Tibial nerve (tissue), 4 donors: ENCODE measurements at regions not wholly inside any gene's neighbourhood (a gene's known extent, or its start where the extent isn't known, plus 50 kb on each side); places are given as distances from the start of the nearest gene placed in this dataset.
"Not testable (repeated sequence)": the region's sequence is repeated elsewhere in the genome, so short reads cannot be mapped to it uniquely, and the experiment has no call there.

Source experiments
- DNase-seq, 2 donors: peaks; one replicate each; pipeline ENCODE4 v3.0.0-alpha.2; 2019; ENCODE audit warnings: low spot score in 2 of 2
- H3K27ac ChIP-seq, 4 donors: fragments of 200-600 bp; sonication (generic) in 3 of 4; one replicate each; pipeline ENCODE4 v1.5.1; 2017 to 2019; ENCODE audit warnings: mild to moderate bottlenecking in 1 of 4
- H3K27me3 ChIP-seq, 2 donors: fragments of 200-600 bp; sonication (generic) in 1 of 2; one replicate each; pipeline versions ENCODE4 v1.5.1 to v1.6.0; 2017 to 2019
- H3K36me3 ChIP-seq, 3 donors: fragments of 200-600 bp; sonication (generic); one replicate each; pipeline ENCODE4 v1.5.1; 2018 to 2019
- H3K4me1 ChIP-seq, 4 donors: fragments of 200-600 bp; sonication (generic) in 3 of 4; one replicate each; pipeline ENCODE4 v1.5.1; 2017 to 2019
- H3K4me3 ChIP-seq, 4 donors: fragments of 200-600 bp; sonication (generic) in 3 of 4; one replicate each; pipeline ENCODE4 v1.5.1; 2017 to 2019; ENCODE audit warnings: mild to moderate bottlenecking in 1 of 4, moderate library complexity in 1 of 4
- H3K9me3 ChIP-seq, 4 donors: fragments of 200-600 bp; sonication (generic) in 3 of 4; one replicate each; pipeline ENCODE4 v1.5.1; 2017 to 2019
- EP300 ChIP-seq, 2 donors: sonication (generic); formaldehyde crosslinking; IDR thresholded peaks; one replicate each; pipeline ENCODE4 v1.6.1; 2017; ENCODE audit warnings: antibody characterized with exemption in 2 of 2, mild to moderate bottlenecking in 1 of 2
- POLR2A ChIP-seq, 2 donors: fragments of 450-650 bp; IDR thresholded peaks; one replicate each; pipeline ENCODE4 v1.6.1; 2017; ENCODE audit warnings: antibody characterized with exemption in 2 of 2, mild to moderate bottlenecking in 2 of 2, moderate library complexity in 2 of 2
- WGBS, 2 donors: methylation state at CpG; one replicate each; pipeline ENCODE4 v1.1.5; 2018; 5-methylcytosine and 5-hydroxymethylcytosine counted together
- TF ChIP-seq, protein P1 (sequence below), 5 experiments: fragments of 200-600 bp in 3 of 5; fragments of 450-650 bp in 2 of 5; sonication (generic) in 3 of 5; IDR thresholded peaks; one replicate each; pipeline ENCODE4 v1.5.1; 2016 to 2019; ENCODE audit warnings: antibody characterized with exemption in 5 of 5, mild to moderate bottlenecking in 3 of 5, moderate library complexity in 2 of 5

DNA sequence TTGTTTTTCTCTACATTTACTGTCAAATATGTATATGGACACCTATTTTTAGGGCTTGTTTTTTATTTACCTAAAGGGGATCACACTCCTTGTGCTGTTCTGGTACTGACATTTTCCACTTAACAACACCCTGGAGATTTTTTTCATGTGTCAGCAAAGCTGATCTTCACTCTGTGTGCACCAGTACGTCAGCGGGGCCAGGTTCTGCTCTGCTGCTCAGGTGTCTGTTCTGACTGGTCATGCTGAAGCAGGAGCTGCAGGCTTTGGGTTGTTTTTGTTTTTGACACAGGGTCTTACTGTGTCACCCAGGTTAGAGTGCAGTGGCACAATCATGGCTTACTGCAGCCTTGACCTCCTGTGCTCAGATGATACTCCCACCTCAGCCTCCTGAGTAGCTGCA lies 81.9 kb upstream of the CCND2 start:
- Histone ChIP-seq H3K9me3 (no peaks in the 10 kb centered on the region), H3K36me3 (no peaks in the 10 kb centered on the region), H3K27me3 (no peaks in the 10 kb centered on the region), H3K27ac (no peak overlapping the region), H3K4me1 (no peaks in the 10 kb centered on the region), H3K4me3 (no peak overlapping the region)
- 83 to 96% methylated on average over 2 of the region's 2 CpGs for WGBS, 2 donors
- TF ChIP-seq, protein P1, sequence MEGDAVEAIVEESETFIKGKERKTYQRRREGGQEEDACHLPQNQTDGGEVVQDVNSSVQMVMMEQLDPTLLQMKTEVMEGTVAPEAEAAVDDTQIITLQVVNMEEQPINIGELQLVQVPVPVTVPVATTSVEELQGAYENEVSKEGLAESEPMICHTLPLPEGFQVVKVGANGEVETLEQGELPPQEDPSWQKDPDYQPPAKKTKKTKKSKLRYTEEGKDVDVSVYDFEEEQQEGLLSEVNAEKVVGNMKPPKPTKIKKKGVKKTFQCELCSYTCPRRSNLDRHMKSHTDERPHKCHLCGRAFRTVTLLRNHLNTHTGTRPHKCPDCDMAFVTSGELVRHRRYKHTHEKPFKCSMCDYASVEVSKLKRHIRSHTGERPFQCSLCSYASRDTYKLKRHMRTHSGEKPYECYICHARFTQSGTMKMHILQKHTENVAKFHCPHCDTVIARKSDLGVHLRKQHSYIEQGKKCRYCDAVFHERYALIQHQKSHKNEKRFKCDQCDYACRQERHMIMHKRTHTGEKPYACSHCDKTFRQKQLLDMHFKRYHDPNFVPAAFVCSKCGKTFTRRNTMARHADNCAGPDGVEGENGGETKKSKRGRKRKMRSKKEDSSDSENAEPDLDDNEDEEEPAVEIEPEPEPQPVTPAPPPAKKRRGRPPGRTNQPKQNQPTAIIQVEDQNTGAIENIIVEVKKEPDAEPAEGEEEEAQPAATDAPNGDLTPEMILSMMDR (IDR thresholded peaks at IDR 0.05): no peak
- TF ChIP-seq EP300 (IDR thresholded peaks at IDR 0.05) (no peak), POLR2A (IDR thresholded peaks at IDR 0.05) (no peak)
- no peak for DNase-seq

DNA sequence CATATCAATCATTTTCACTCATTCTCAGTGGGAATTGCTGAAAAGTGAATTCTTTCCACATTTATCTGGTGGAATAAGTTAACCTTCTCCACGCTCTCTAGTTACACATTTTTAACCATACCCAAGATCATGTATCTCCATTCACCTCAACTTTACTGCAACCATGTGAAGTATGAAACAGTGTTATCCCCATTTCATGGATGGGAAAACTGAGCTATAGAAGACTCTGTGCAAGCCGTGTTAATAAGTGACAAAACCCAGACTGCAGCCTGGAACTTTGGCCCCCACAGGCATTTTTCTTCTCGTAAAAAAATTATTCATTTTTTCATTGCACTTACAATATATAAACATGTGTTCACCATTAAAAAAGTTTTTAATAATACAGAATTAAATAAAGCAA lies 82.4 kb upstream of the CCND2 start:
- Histone ChIP-seq H3K4me1 (no peaks in the 10 kb centered on the region), H3K4me3 (no peak overlapping the region), H3K36me3 (no peaks in the 10 kb centered on the region), H3K27me3 (no peaks in the 10 kb centered on the region), H3K9me3 (no peaks in the 10 kb centered on the region), H3K27ac (no peak overlapping the region)
- no peak for DNase-seq
- WGBS, 2 donors: 62 to 64% methylated on average over 3 of the region's 3 CpGs
- TF ChIP-seq POLR2A (IDR thresholded peaks at IDR 0.05): no peak
- TF ChIP-seq, protein P1 (IDR thresholded peaks at IDR 0.05): no peak
- no peak for TF ChIP-seq EP300 (IDR thresholded peaks at IDR 0.05)

DNA sequence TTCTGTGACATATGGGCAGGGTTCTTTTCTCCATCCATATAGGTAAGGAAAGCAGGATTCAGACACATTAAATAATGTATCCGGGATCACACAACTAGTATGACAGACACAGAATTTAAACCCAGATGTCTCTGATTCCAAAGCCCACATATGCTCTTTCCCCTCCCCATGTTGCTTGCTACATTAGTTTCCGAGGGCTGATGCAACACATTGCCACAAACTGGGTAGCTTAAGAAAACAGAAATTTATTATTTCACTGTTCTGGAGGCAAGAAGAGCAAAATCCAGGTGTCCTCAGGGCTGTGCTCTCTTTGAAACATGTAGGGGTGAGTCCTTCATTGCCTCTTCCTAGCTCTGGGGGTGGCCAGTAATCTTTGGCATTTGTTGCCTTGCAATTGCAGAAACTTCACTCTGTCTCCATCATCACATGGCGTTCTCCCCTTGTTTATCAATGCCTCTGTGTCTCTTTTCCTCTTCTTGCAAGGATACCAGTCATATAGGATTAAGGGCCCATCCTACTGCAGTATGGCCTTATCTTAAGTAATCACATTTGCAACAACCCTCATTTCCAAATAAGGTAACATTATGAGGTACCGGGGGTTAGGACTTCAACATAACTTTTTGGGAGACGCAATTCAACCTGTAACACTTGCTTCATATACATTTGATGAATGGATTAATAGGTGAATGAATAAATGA lies 83.0 kb upstream of the CCND2 start:
- no peaks in the 10 kb centered on the region for H3K9me3 ChIP-seq
- WGBS, 2 donors: 78 to 81% methylated on average over 5 of the region's 5 CpGs
- TF ChIP-seq EP300 (IDR thresholded peaks at IDR 0.05) (no peak), POLR2A (IDR thresholded peaks at IDR 0.05) (no peak)
- TF ChIP-seq, protein P1 (IDR thresholded peaks at IDR 0.05): no peak
- no peak overlapping the region for H3K27ac ChIP-seq
- no peaks in the 10 kb centered on the region for H3K4me1 ChIP-seq
- H3K27me3 ChIP-seq: no peaks in the 10 kb centered on the region
- no peak for DNase-seq
- H3K36me3 ChIP-seq: no peaks in the 10 kb centered on the region
- H3K4me3 ChIP-seq: no peak overlapping the region

DNA sequence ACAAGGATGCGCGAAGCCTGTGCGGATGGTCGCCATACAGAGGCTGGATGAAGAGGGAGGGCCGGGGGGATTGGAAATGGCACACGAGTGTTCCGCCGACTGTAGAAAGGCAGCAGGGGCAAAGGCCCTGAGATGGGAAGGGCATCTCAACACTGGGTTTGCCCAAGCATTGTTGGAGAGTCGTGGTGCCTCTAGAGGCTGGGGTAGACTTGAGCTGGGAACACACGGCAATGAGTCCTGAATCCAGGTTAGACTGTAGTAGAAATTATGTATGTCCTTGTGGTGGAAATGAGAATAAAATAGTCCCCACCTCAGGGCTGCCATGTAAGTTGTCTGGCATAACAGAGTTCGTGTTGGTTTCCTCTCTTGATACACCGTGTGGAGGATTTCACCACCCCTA lies 83.8 kb upstream of the CCND2 start:
- no peaks in the 10 kb centered on the region for H3K36me3 ChIP-seq
- H3K9me3 ChIP-seq: no peaks in the 10 kb centered on the region
- WGBS, 2 donors: 83 to 85% methylated on average over 12 of the region's 12 CpGs
- H3K27ac ChIP-seq: no peak overlapping the region
- H3K4me3 ChIP-seq: no peak overlapping the region
- no peak for DNase-seq
- no peak for TF ChIP-seq POLR2A (IDR thresholded peaks at IDR 0.05)
- H3K4me1 ChIP-seq: no peaks in the 10 kb centered on the region
- H3K27me3 ChIP-seq: no peaks in the 10 kb centered on the region

DNA sequence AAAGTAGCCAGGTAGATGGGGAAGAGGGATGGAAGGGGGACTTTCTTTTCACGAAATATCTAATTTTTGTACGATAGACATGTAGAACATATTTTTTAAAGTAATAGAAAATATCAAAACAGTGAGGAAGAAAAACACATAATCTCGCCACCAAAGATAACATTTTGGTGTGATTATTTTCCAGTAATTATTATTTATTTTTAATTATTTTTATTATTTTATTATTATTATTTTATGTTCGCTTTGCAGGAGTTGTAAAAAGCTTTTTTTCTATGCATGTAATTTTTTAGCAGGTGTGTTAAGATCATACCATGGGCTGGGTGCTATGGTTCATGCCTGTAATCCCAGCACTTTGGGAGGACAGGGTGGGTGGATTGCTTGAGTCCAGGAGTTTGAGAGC lies 85.6 kb upstream of the CCND2 start:
- WGBS, 2 donors: 91 to 92% methylated on average over 4 of the region's 4 CpGs
- H3K27me3 ChIP-seq: no peaks in the 10 kb centered on the region
- H3K4me3 ChIP-seq: no peak overlapping the region
- H3K27ac ChIP-seq: no peak overlapping the region
- no peak for DNase-seq
- TF ChIP-seq, protein P1 (IDR thresholded peaks at IDR 0.05): no peak
- H3K36me3 ChIP-seq: no peaks in the 10 kb centered on the region
- peaks cover 0 to 4% (median 0%) of the 10 kb centered on the region in 4 donors for H3K9me3 ChIP-seq
- H3K4me1 ChIP-seq: no peaks in the 10 kb centered on the region

DNA sequence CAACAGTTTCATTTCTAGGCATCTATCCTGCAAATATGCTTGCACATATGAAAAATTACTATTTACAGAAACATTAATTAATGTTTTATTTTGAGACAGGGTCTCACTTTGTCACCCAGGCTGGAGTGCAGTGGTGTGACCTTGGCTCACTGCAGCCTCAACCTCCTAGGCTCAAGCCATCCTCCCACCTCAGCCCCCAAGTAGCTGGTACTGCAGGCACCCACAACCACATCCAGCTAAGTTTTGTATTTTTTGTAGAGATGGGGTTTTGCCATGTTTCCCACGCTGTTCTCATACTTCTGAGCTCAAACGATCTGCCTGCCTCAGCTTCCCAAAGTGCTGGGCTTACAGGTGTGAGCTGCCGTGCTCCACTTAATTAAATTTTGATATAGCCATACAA lies 86.2 kb upstream of the CCND2 start:
- peaks cover 0 to 10% (median 0%) of the 10 kb centered on the region in 4 donors for H3K9me3 ChIP-seq
- H3K27me3 ChIP-seq, DNase-seq, H3K4me3 ChIP-seq, H3K27ac ChIP-seq, H3K4me1 ChIP-seq, H3K36me3 ChIP-seq: not testable (repeated sequence)
- 54 to 56% methylated on average over 3 of the region's 3 CpGs for WGBS, 2 donors
